Activated T-cell treated with anti-CD3 and anti-CD28 coated beads, Interleukin-2, amount 50 U/mL, for 24 hours (primary cell): ENCODE measurements at regions not wholly inside any gene's neighbourhood (a gene's known extent, or its start where the extent isn't known, plus 50 kb on each side); places are given as distances from the start of the nearest gene placed in this dataset.

Experiments
- DNase-seq: peaks from one replicate; pipeline ENCODE4 v3.0.0-alpha.2; 2020
- H3K27ac Mint-ChIP-seq: 2 replicates; pipeline ENCODE4 v1.8.0; 2020; ENCODE audit warnings: mild to moderate bottlenecking, mixed read lengths
- H3K27me3 Mint-ChIP-seq: 2 replicates; pipeline ENCODE4 v1.8.0; 2020; ENCODE audit warnings: mixed read lengths
- H3K36me3 Mint-ChIP-seq: 2 replicates; pipeline ENCODE4 v1.8.0; 2020; ENCODE audit warnings: low read depth, mixed read lengths
- H3K4me1 Mint-ChIP-seq: 2 replicates; pipeline ENCODE4 v1.8.0; 2020; ENCODE audit warnings: low read depth, mixed read lengths
- H3K4me3 Mint-ChIP-seq: 2 replicates; pipeline ENCODE4 v1.8.0; 2020; ENCODE audit warnings: mild to moderate bottlenecking, moderate library complexity, mixed read lengths
- H3K9me3 Mint-ChIP-seq: 2 replicates; pipeline ENCODE4 v1.8.0; 2020; ENCODE audit warnings: mixed read lengths

GRCh38 chr10:29005988-29006387 is 282.9 kb upstream of the LYZL1 start:
- Mint-ChIP-seq H3K27me3 (peaks cover 6% of the 10 kb centered on the region), H3K27ac (no peak overlapping the region), H3K9me3 (peaks cover 2% of the 10 kb centered on the region), H3K4me1 (no peaks in the 10 kb centered on the region), H3K36me3 (no peaks in the 10 kb centered on the region), H3K4me3 (no peak overlapping the region)
- DNase-seq = no peak

GRCh38 chr10:29007370-29007747 is 281.5 kb upstream of the LYZL1 start:
- Mint-ChIP-seq H3K27ac (no peak overlapping the region), H3K4me1 (no peaks in the 10 kb centered on the region), H3K9me3 (peaks cover 2% of the 10 kb centered on the region), H3K27me3 (peaks cover 3% of the 10 kb centered on the region), H3K4me3 (no peak overlapping the region), H3K36me3 (no peaks in the 10 kb centered on the region)
- no peak for DNase-seq

- H3K27me3 Mint-ChIP-seq = peaks cover 3% of the 10 kb centered on the region
- H3K4me1 Mint-ChIP-seq = no peaks in the 10 kb centered on the region
- peaks cover 2% of the 10 kb centered on the region for H3K9me3 Mint-ChIP-seq
- no peak for DNase-seq
- H3K27ac Mint-ChIP-seq = no peak overlapping the region
- no peak overlapping the region for H3K4me3 Mint-ChIP-seq
- H3K36me3 Mint-ChIP-seq = no peaks in the 10 kb centered on the region
These were observed 280.9 kb upstream of the LYZL1 start for GRCh38 chr10:29007748-29008610.

GRCh38 chr10:29009464-29009863 is 279.4 kb upstream of the LYZL1 start:
- H3K27me3 Mint-ChIP-seq = peaks cover 3% of the 10 kb centered on the region
- no peak for DNase-seq
- H3K9me3 Mint-ChIP-seq = peaks cover 2% of the 10 kb centered on the region
- H3K4me1 Mint-ChIP-seq = no peaks in the 10 kb centered on the region
- no peak overlapping the region for H3K27ac Mint-ChIP-seq
- no peak overlapping the region for H3K4me3 Mint-ChIP-seq
- H3K36me3 Mint-ChIP-seq = no peaks in the 10 kb centered on the region

- H3K9me3 Mint-ChIP-seq = peaks cover under 1% of the 10 kb centered on the region
- no peak overlapping the region for H3K4me3 Mint-ChIP-seq
- no peak overlapping the region for H3K27ac Mint-ChIP-seq
- DNase-seq = no peak
- H3K4me1 Mint-ChIP-seq = no peaks in the 10 kb centered on the region
- no peaks in the 10 kb centered on the region for H3K36me3 Mint-ChIP-seq
- H3K27me3 Mint-ChIP-seq = peaks cover 16% of the 10 kb centered on the region
These were observed 277.4 kb upstream of the LYZL1 start for GRCh38 chr10:29011516-29011915.

GRCh38 chr10:29012926-29013554 is 275.8 kb upstream of the LYZL1 start:
- no peaks in the 10 kb centered on the region for H3K4me1 Mint-ChIP-seq
- no peaks in the 10 kb centered on the region for H3K9me3 Mint-ChIP-seq
- H3K36me3 Mint-ChIP-seq = no peaks in the 10 kb centered on the region
- DNase-seq = no peak
- H3K27ac Mint-ChIP-seq = no peak overlapping the region
- H3K4me3 Mint-ChIP-seq = no peak overlapping the region
- peaks cover 16% of the 10 kb centered on the region for H3K27me3 Mint-ChIP-seq

- no peaks in the 10 kb centered on the region for H3K36me3 Mint-ChIP-seq
- no peaks in the 10 kb centered on the region for H3K9me3 Mint-ChIP-seq
- no peak for DNase-seq
- H3K27ac Mint-ChIP-seq = no peak overlapping the region
- H3K4me3 Mint-ChIP-seq = no peak overlapping the region
- no peaks in the 10 kb centered on the region for H3K4me1 Mint-ChIP-seq
- no peaks in the 10 kb centered on the region for H3K27me3 Mint-ChIP-seq
These were observed 267.3 kb upstream of the LYZL1 start for GRCh38 chr10:29021591-29021990.

- Mint-ChIP-seq H3K9me3 (no peaks in the 10 kb centered on the region), H3K27me3 (no peaks in the 10 kb centered on the region), H3K27ac (no peak overlapping the region), H3K4me3 (no peak overlapping the region), H3K36me3 (no peaks in the 10 kb centered on the region), H3K4me1 (no peaks in the 10 kb centered on the region)
- no peak for DNase-seq
These were observed 266.4 kb upstream of the LYZL1 start for GRCh38 chr10:29022513-29022912.

GRCh38 chr10:29023678-29024077 is 265.2 kb upstream of the LYZL1 start:
- H3K27me3 Mint-ChIP-seq = peaks cover 7% of the 10 kb centered on the region
- H3K36me3 Mint-ChIP-seq = no peaks in the 10 kb centered on the region
- H3K4me3 Mint-ChIP-seq = no peak overlapping the region
- no peaks in the 10 kb centered on the region for H3K9me3 Mint-ChIP-seq
- no peak for DNase-seq
- no peak overlapping the region for H3K27ac Mint-ChIP-seq
- no peaks in the 10 kb centered on the region for H3K4me1 Mint-ChIP-seq

- Mint-ChIP-seq H3K9me3 (no peaks in the 10 kb centered on the region), H3K27me3 (peaks cover 17% of the 10 kb centered on the region), H3K27ac (no peak overlapping the region), H3K4me3 (no peak overlapping the region), H3K4me1 (no peaks in the 10 kb centered on the region), H3K36me3 (no peaks in the 10 kb centered on the region)
- DNase-seq = no peak
These were observed 262.6 kb upstream of the LYZL1 start for GRCh38 chr10:29026065-29026797.

- Mint-ChIP-seq H3K4me3 (no peak overlapping the region), H3K27me3 (peaks cover 21% of the 10 kb centered on the region), H3K27ac (no peak overlapping the region), H3K36me3 (no peaks in the 10 kb centered on the region), H3K9me3 (no peaks in the 10 kb centered on the region), H3K4me1 (no peaks in the 10 kb centered on the region)
- no peak for DNase-seq
These were observed 261.9 kb upstream of the LYZL1 start for GRCh38 chr10:29026802-29027580.

GRCh38 chr10:29028486-29028885 is 260.4 kb upstream of the LYZL1 start:
- no peak overlapping the region for H3K4me3 Mint-ChIP-seq
- H3K36me3 Mint-ChIP-seq = no peaks in the 10 kb centered on the region
- H3K27me3 Mint-ChIP-seq = peaks cover 21% of the 10 kb centered on the region
- H3K27ac Mint-ChIP-seq = no peak overlapping the region
- no peaks in the 10 kb centered on the region for H3K4me1 Mint-ChIP-seq
- DNase-seq = no peak
- no peaks in the 10 kb centered on the region for H3K9me3 Mint-ChIP-seq

GRCh38 chr10:29030900-29031299 is 258.0 kb upstream of the LYZL1 start:
- no peaks in the 10 kb centered on the region for H3K4me1 Mint-ChIP-seq
- no peaks in the 10 kb centered on the region for H3K36me3 Mint-ChIP-seq
- no peaks in the 10 kb centered on the region for H3K9me3 Mint-ChIP-seq
- no peak overlapping the region for H3K27ac Mint-ChIP-seq
- H3K4me3 Mint-ChIP-seq = no peak overlapping the region
- DNase-seq = no peak
- H3K27me3 Mint-ChIP-seq = peaks cover 21% of the 10 kb centered on the region

- Mint-ChIP-seq H3K4me1 (no peaks in the 10 kb centered on the region), H3K36me3 (no peaks in the 10 kb centered on the region), H3K9me3 (no peaks in the 10 kb centered on the region), H3K4me3 (no peak overlapping the region), H3K27ac (no peak overlapping the region), H3K27me3 (peaks cover 21% of the 10 kb centered on the region)
- DNase-seq = no peak
These were observed 256.7 kb upstream of the LYZL1 start for GRCh38 chr10:29032169-29032568.
